Activated T-cell treated with anti-CD3 and anti-CD28 coated beads for 48 hours (primary cell): ENCODE measurements at regions not wholly inside any gene's neighbourhood (a gene's known extent, or its start where the extent isn't known, plus 50 kb on each side); places are given as distances from the start of the nearest gene placed in this dataset.

ENCODE experiments used
- DNase-seq: peaks from one replicate; pipeline ENCODE4 v3.0.0-alpha.2; 2020; ENCODE audit warnings: low read depth

GRCh38 chr1:218526198-218526580 is 181.1 kb downstream of the TGFB2 start:
- no peak for DNase-seq

GRCh38 chr1:218527737-218528136 is 182.6 kb downstream of the TGFB2 start:
- DNase-seq, result no peak

GRCh38 chr1:218529646-218530300 is 184.6 kb downstream of the TGFB2 start:
- DNase-seq, result no peak

DNA sequence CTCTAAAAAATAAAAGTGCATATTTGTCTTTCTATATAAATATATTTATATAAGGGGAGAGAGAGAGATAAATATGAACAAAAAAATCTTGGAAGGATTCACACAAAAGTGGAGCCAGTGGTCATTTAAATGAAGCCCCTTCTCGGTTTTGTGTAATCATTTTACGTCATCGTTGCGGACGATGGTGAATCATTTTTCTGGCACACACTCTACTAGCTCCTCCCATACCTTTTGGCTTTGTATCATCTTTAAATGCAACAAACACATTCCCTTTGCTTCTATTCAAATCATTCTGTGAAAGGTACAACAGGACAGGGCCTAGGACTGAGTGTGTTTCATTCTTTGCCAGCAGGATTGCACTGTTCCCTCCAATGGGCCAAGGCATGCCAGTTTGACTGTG is 186.8 kb downstream of the TGFB2 start:
- DNase-seq, result no peak

- DNase-seq, result no peak
These were observed 191.3 kb downstream of the TGFB2 start for GRCh38 chr1:218536296-218536986.

GRCh38 chr1:218537122-218537913 is 192.2 kb downstream of the TGFB2 start:
- no peak for DNase-seq

GRCh38 chr1:218538341-218538740 is 193.2 kb downstream of the TGFB2 start:
- DNase-seq, result no peak

DNA sequence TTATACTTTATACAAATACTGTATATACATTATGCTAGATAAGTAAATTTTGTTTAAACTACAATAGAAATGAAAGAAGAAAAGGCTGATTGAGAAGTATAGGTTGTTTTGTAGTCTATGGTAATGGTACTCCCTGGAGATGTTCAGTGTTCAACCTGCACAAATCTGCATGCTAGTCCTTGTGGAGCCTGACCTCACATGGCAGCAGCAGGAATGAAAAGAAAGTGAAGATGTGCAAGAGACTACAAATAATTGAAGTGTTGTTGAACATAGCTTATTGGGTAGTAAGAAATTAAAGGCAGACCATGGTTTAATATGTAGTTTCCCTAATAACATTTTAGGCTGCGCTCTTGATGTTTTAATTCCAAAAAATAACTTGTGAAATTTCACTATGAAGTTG is 201.2 kb downstream of the TGFB2 start:
- no peak for DNase-seq

- no peak for DNase-seq
These were observed 203.0 kb downstream of the TGFB2 start for GRCh38 chr1:218547957-218548730.

GRCh38 chr1:218548764-218549163 is 203.6 kb downstream of the TGFB2 start:
- DNase-seq, result no peak

DNA sequence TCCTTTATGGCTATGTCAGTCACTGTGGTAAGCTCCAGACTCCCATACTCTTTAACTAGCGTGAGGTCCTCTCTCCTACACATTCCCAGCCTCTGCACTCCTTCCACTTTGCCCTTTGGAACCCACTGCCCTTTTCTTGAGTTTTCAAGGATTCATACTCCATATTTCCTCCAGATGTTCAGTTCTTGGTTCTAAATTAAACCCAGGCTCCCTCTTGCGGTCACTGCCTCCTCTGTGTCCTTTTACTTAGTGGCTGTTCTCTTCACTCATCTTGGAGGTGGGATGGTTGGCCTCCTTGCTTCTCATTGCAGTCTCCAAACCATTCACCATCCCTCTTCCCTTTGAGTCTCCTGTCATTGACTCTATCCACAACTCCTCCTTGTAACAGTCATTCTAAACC is 208.1 kb downstream of the TGFB2 start:
- DNase-seq, result no peak

- DNase-seq, result no peak
These were observed 210.9 kb downstream of the TGFB2 start for GRCh38 chr1:218556016-218556415.

DNA sequence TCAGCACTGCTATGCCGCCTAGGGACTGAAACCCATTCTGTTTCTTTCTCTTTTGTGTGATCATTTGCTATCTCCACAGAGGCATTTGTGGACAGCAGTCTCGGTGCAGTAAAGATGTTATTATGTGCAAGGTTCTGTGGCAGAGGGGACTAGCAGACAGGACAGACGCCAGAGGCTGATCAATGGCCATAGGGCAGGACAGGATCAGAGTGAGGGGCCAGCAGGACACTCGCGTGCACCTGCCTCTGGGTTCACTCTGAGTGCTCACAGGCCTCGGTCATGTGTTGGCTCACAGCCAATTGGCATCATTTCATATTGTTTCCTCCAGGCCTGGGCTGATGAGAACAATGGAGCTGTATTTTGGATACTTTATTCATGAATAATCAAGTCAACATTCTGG is 212.6 kb downstream of the TGFB2 start:
- DNase-seq, result no peak

- DNase-seq, result no peak
These were observed 213.2 kb downstream of the TGFB2 start for GRCh38 chr1:218558271-218558810.

GRCh38 chr1:218565377-218565776 is 220.2 kb downstream of the TGFB2 start:
- no peak for DNase-seq

GRCh38 chr1:218568962-218569550 is 223.9 kb downstream of the TGFB2 start:
- DNase-seq, result no peak

DNA sequence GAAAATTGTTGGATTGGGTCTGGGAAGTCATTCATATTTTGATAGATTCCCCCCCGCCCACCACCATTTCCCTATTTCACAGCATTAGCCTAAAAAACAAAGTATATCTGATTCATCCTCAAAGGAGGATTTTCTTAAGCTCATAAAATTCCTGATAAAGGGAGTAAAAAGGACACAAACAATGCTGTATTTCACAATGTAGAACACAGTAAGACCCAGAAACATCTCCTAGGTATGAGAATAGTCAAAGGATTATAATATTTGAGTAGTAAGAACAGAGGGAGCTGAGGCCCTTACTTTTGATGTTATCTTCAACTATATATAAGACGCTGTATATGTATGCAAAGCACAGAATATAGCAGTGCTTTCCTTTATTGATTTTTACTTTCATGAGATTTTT is 225.3 kb downstream of the TGFB2 start:
- no peak for DNase-seq

GRCh38 chr1:218571491-218571890 is 226.4 kb downstream of the TGFB2 start:
- no peak for DNase-seq

DNA sequence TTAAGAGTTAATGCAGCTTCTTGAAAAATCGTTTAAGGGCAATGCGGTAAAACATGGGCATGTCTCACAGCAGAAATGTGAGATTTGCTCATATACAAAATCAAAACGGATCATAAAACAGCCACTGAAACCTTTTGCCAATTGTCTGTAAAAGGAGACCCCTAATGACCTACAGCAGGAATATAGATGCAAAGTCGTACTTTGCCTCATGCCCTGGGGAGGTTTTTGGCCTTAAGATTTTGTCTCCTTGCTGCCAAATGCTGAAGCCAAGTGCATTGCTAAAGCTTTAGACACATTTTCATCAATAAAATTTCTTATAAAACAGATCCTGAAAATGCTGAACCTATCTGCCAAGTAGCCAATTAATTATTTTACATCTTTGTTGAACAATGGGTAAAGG is 226.9 kb downstream of the TGFB2 start:
- no peak for DNase-seq

DNA sequence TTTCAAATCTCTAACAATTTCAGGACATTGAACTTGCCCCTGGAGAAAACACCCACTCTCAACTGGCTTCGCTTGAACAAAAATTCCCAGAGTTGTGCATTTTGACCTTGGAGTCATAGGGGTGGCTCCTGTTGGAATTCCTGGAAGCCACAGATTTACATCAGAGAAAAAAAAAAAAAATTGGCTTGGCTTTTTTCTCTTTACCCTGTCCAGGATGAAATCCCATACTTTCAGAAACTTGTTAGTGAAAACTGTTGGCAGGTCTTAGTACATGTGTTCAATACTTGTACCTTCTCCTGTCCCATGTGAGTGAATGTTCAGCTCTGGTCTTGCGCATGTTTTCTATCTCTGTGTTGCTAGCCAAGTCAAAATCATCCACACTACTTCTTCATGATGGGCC is 228.8 kb downstream of the TGFB2 start:
- DNase-seq, result no peak

DNA sequence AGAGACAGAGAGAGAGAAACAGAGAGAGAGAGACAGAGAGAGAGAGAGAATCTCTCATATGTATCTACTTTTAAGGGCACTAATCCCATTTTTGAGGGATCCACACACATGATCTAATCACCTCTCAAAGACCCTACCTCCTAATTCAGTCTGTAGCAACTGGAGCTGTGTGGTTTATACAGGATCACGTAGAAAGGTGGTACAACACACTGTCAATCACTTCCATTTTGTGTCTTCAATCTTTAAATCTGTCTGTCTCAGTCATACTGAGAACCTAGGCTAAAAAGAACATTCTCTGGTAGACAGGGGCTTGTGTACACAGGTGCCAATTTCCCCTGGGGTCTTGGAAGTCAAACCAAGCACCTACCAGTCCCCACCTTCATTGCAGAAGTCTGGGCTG is 229.9 kb downstream of the TGFB2 start:
- no peak for DNase-seq

DNA sequence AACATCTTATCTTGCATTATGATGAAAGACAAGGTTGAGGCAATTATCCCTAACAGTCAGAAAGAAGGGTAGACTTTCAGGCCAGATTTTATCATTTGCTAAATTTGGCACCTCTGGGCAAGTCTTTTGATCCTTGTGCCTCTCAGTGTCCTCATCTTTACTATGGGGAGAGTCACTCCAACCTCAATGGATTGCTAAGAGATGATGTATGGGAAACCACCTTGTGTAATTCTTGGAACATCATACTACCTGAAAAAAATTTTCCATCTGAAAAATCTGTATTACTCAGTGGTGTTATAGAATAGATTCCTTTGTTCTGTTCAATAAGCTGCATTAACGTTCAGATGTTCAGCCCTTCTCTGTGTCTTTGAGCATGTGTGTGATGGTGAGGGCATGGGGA is 230.7 kb downstream of the TGFB2 start:
- no peak for DNase-seq
